Neutrophil (primary cell): ENCODE measurements at regions not wholly inside any gene's neighbourhood (a gene's known extent, or its start where the extent isn't known, plus 50 kb on each side); places are given as distances from the start of the nearest gene placed in this dataset.

Experiments
- H3K27ac ChIP-seq: fragments of 200-600 bp; sonication (generic); 2 replicates; pipeline ENCODE4 v1.5.1; 2016; ENCODE audit warnings: mild to moderate bottlenecking, moderate library complexity
- H3K27me3 ChIP-seq: fragments of 200-600 bp; sonication (generic); 2 replicates; pipeline ENCODE4 v1.6.0; 2016; ENCODE audit warnings: mild to moderate bottlenecking
- H3K36me3 ChIP-seq: fragments of 200-600 bp; sonication (generic); 2 replicates; pipeline ENCODE4 v1.5.1; 2017
- H3K4me1 ChIP-seq, 2 experiments: fragments of 200-600 bp in 1 of 2; sonication (generic) in 1 of 2; 1 replicate in 1 of 2; 2 replicates in 1 of 2; pipeline versions ENCODE4 v1.5.1 to v1.6.1; 2013 to 2016; ENCODE audit warnings: low read depth in 1 of 2, low read length in 1 of 2, mild to moderate bottlenecking in 1 of 2, moderate library complexity in 1 of 2; ENCODE audit not compliant: control insufficient read depth in 1 of 2, insufficient read depth in 1 of 2
- H3K4me3 ChIP-seq, 2 experiments: fragments of 200-600 bp in 1 of 2; sonication (generic) in 1 of 2; 1 replicate in 1 of 2; 2 replicates in 1 of 2; pipeline ENCODE4 v1.5.1; 2013 to 2016; ENCODE audit warnings: low read depth in 1 of 2, low read length in 1 of 2, mild to moderate bottlenecking in 1 of 2, moderate library complexity in 1 of 2
- H3K9me3 ChIP-seq: fragments of 200-600 bp; sonication (generic); 2 replicates; pipeline ENCODE4 v1.5.1; 2016
- CTCF ChIP-seq: fragments of 200-600 bp; sonication (generic); IDR thresholded peaks from 2 replicates; pipeline ENCODE4 v1.5.1; 2016; ENCODE audit warnings: antibody characterized with exemption

DNA sequence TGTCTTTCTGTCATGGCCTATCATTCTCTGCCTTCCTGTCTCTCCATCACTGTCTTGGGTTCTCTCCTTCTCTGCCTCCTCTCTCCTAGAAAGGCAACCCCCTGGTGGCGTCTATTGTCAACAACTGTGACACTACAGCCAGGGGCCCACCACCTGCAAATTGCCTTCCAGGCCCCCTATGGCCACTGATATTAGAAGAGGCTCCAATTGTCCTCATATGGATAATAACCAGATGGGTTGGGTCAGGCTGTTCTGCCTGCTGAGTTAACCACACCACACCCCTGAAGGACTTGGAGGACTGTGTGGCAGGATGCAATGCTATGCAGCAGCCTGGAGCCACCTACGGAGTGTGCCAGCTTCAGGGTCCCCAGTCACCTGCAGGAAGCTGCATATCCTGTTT is 665.0 kb downstream of the NTRK3 start:
- no peaks in the 10 kb centered on the region for H3K9me3 ChIP-seq
- H3K4me3 ChIP-seq = no peak overlapping the region
- H3K27me3 ChIP-seq = no peaks in the 10 kb centered on the region
- H3K27ac ChIP-seq = no peak overlapping the region
- H3K4me1 ChIP-seq = no peaks in the 10 kb centered on the region
- no peaks in the 10 kb centered on the region for H3K36me3 ChIP-seq
- no peak for TF ChIP-seq CTCF

DNA sequence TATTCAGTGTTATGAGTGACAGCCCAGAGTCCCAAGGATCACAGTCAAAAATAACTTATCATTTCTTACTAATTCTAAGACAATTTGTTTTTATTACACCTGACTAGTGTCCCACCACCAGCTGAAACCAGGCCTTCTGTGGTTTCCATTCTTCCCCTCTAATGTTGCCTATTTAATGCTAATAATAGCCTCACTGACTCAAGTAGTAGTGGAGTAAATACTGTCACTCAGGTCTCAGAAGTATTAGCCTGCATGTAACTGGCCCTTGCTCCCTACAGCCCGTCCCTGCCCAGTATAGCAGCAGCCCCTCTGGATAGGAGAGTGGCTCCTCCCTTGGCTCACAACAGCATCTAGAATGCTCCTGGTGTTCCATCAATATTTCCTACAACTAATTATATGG is 665.5 kb downstream of the NTRK3 start:
- no peak for TF ChIP-seq CTCF

GRCh38 chr15:87589134-87589533 is 667.4 kb downstream of the NTRK3 start:
- Histone ChIP-seq H3K9me3 (no peaks in the 10 kb centered on the region), H3K27ac (no peak overlapping the region), H3K27me3 (no peaks in the 10 kb centered on the region), H3K4me1 (no peaks in the 10 kb centered on the region), H3K36me3 (no peaks in the 10 kb centered on the region), H3K4me3 (no peak overlapping the region)
- no peak for TF ChIP-seq CTCF

More for the DNA sequence above, 665.5 kb downstream of the NTRK3 start:
- Histone ChIP-seq H3K4me1 (no peaks in the 10 kb centered on the region), H3K27ac (no peak overlapping the region), H3K9me3 (no peaks in the 10 kb centered on the region), H3K27me3 (no peaks in the 10 kb centered on the region), H3K4me3 (no peak overlapping the region), H3K36me3 (no peaks in the 10 kb centered on the region)

DNA sequence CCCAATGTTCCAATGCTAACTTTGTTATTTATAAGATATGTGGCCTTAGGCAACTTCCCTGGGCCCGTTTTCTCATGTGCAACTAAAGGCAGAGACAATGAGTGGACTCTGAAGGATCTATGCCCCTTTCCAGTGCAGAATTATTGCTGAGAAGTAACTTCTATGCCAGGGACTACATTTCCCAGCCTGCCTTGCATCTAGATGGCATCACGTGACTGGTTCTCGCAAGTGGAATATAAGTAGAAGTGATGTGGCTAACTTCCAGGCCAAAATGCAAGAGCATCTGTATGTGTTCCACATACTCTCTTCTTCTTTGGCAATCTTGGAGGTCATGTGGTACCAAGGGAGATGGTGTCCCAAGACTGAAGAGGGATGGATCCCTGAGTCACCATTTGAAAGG is 674.4 kb downstream of the NTRK3 start:
- Histone ChIP-seq H3K36me3 (no peaks in the 10 kb centered on the region), H3K4me3 (no peak overlapping the region), H3K4me1 (no peaks in the 10 kb centered on the region), H3K27me3 (no peaks in the 10 kb centered on the region), H3K9me3 (no peaks in the 10 kb centered on the region), H3K27ac (no peak overlapping the region)
- TF ChIP-seq CTCF = no peak

DNA sequence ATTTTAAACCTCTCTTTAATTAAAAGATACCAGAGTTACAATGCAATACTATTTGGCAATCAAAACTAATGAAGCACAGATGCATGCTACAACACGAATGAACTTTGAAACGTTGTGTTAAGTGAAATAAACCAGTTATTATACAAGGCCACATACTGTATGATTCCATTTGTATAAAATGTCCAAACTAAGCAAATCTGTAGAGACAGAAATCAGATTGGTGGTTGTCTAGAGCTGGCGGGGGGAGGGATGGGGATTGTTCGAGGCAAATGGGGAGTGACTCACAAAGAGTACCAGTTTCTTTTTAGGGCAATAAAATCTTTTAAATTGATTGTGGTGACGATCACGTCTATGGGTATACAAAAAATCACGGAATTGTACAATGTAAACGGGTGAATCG is 677.0 kb downstream of the NTRK3 start:
- H3K36me3 ChIP-seq = no peaks in the 10 kb centered on the region
- no peak for TF ChIP-seq CTCF
- no peaks in the 10 kb centered on the region for H3K9me3 ChIP-seq
- no peak overlapping the region for H3K4me3 ChIP-seq
- H3K27me3 ChIP-seq = no peaks in the 10 kb centered on the region
- no peaks in the 10 kb centered on the region for H3K4me1 ChIP-seq
- H3K27ac ChIP-seq = no peak overlapping the region

DNA sequence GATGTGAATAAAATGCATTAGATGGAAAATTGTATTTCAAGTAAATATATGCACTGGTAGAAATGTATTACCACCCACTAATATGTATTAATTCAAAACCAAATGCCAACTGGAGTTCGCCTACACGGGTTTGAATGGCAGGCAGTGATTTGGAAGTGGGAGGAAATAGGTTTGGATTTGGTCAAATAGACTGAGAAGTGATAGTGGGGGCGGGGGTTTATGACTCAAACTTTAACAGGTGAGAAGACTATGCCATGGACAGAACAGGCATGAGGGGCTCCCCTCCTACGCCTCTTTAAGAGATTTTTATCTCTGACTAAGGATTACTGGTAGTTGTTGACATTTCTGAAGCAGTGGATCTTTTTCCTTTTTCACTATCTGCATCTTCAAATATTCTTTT is 677.8 kb downstream of the NTRK3 start:
- Histone ChIP-seq H3K4me3 (no peak overlapping the region), H3K9me3 (no peaks in the 10 kb centered on the region), H3K36me3 (no peaks in the 10 kb centered on the region), H3K27me3 (no peaks in the 10 kb centered on the region), H3K4me1 (no peaks in the 10 kb centered on the region), H3K27ac (no peak overlapping the region)
- TF ChIP-seq CTCF = no peak
